HL-60 (cell line): ENCODE measurements at regions not wholly inside any gene's neighbourhood (a gene's known extent, or its start where the extent isn't known, plus 50 kb on each side); places are given as distances from the start of the nearest gene placed in this dataset.
"Not testable (repeated sequence)": the region's sequence is repeated elsewhere in the genome, so short reads cannot be mapped to it uniquely, and the experiment has no call there.

ENCODE experiments used
- DNase-seq, 2 experiments: peaks; one replicate each; pipeline ENCODE4 v3.0.0-alpha.2; 2010 to 2020; ENCODE audit warnings: low read depth in 1 of 2, low spot score in 1 of 2
- H3K27ac ChIP-seq: fragments of 250-450 bp; sonication (Bioruptor Pico); replicated peaks from 2 replicates; pipeline ENCODE4 v1.5.1; 2020; ENCODE audit warnings: mild to moderate bottlenecking, moderate library complexity
- H3K27me3 ChIP-seq: fragments of 250-450 bp; sonication (Bioruptor Pico); 2 replicates; pipeline ENCODE4 v1.5.1; 2021; ENCODE audit warnings: mild to moderate bottlenecking, moderate library complexity; ENCODE audit not compliant: insufficient read depth, poor library complexity, severe bottlenecking
- H3K4me3 ChIP-seq: replicated peaks from 2 replicates; pipeline ENCODE4 v1.5.1; 2011; ENCODE audit warnings: mild to moderate bottlenecking, control low read depth, low read length; ENCODE audit not compliant: insufficient read depth
- CTCF ChIP-seq: IDR thresholded peaks from one replicate; pipeline ENCODE4 v1.5.1; 2011; ENCODE audit warnings: low read length, control low read depth, inconsistent platforms; ENCODE audit not compliant: insufficient read depth
- GABPA ChIP-seq: IDR thresholded peaks from 2 replicates; pipeline ENCODE4 v1.6.1; 2012; ENCODE audit warnings: low read depth
- POLR2AphosphoS5 ChIP-seq: IDR thresholded peaks from 2 replicates; pipeline ENCODE4 v1.6.1; 2012; ENCODE audit warnings: low read depth
- SPI1 ChIP-seq: IDR thresholded peaks from 2 replicates; pipeline ENCODE4 v1.6.1; 2012; ENCODE audit warnings: low read depth, mild to moderate bottlenecking, borderline replicate concordance
- TF ChIP-seq, protein P1 (sequence below): IDR thresholded peaks from 2 replicates; pipeline ENCODE4 v1.6.1; 2012; ENCODE audit warnings: low read depth; ENCODE audit not compliant: insufficient replicate concordance

- Histone ChIP-seq H3K4me3 (no peak overlapping the region), H3K27ac (no peak overlapping the region), H3K27me3 (no peaks in the 10 kb centered on the region)
- no peak for DNase-seq
- TF ChIP-seq, protein P1, sequence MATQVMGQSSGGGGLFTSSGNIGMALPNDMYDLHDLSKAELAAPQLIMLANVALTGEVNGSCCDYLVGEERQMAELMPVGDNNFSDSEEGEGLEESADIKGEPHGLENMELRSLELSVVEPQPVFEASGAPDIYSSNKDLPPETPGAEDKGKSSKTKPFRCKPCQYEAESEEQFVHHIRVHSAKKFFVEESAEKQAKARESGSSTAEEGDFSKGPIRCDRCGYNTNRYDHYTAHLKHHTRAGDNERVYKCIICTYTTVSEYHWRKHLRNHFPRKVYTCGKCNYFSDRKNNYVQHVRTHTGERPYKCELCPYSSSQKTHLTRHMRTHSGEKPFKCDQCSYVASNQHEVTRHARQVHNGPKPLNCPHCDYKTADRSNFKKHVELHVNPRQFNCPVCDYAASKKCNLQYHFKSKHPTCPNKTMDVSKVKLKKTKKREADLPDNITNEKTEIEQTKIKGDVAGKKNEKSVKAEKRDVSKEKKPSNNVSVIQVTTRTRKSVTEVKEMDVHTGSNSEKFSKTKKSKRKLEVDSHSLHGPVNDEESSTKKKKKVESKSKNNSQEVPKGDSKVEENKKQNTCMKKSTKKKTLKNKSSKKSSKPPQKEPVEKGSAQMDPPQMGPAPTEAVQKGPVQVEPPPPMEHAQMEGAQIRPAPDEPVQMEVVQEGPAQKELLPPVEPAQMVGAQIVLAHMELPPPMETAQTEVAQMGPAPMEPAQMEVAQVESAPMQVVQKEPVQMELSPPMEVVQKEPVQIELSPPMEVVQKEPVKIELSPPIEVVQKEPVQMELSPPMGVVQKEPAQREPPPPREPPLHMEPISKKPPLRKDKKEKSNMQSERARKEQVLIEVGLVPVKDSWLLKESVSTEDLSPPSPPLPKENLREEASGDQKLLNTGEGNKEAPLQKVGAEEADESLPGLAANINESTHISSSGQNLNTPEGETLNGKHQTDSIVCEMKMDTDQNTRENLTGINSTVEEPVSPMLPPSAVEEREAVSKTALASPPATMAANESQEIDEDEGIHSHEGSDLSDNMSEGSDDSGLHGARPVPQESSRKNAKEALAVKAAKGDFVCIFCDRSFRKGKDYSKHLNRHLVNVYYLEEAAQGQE, result no peak
- no peak for TF ChIP-seq CTCF
- TF ChIP-seq POLR2AphosphoS5, result no peak
- TF ChIP-seq SPI1, result no peak
- no peak for TF ChIP-seq GABPA
Observed at GRCh38 chr20:4434681-4435080, 185.6 kb upstream of the ADRA1D start.

- DNase-seq, result no peak
- H3K4me3 ChIP-seq, result no peak overlapping the region
- H3K27ac ChIP-seq, result no peak overlapping the region
- no peaks in the 10 kb centered on the region for H3K27me3 ChIP-seq
- no peak for TF ChIP-seq SPI1
- TF ChIP-seq CTCF, result no peak
- TF ChIP-seq, protein P1, result no peak
- TF ChIP-seq POLR2AphosphoS5, result no peak
- TF ChIP-seq GABPA, result no peak
Observed at GRCh38 chr20:4431446-4431845, 182.4 kb upstream of the ADRA1D start.

DNA sequence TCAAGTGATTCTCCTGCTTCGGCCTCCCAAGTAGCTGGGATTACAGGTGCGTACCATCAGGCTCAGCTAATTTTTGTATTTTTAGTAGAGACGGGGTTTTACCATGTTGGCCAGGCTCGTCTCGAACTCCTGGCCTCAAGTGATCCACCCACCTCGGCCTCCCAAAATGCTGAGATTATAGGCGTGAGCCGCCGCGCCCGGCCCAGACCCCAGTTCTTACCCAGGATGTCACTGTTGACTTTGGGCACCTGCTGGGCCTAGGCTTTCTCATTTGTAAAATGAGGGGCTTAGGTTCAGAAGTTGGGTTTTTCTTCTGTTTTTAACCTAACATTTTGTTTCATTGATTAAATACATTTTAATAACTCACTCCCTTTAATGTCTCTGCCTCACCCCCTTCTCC lies 181.7 kb upstream of the ADRA1D start:
- DNase-seq, H3K4me3 ChIP-seq, H3K27me3 ChIP-seq, H3K27ac ChIP-seq: not testable (repeated sequence)

DNA sequence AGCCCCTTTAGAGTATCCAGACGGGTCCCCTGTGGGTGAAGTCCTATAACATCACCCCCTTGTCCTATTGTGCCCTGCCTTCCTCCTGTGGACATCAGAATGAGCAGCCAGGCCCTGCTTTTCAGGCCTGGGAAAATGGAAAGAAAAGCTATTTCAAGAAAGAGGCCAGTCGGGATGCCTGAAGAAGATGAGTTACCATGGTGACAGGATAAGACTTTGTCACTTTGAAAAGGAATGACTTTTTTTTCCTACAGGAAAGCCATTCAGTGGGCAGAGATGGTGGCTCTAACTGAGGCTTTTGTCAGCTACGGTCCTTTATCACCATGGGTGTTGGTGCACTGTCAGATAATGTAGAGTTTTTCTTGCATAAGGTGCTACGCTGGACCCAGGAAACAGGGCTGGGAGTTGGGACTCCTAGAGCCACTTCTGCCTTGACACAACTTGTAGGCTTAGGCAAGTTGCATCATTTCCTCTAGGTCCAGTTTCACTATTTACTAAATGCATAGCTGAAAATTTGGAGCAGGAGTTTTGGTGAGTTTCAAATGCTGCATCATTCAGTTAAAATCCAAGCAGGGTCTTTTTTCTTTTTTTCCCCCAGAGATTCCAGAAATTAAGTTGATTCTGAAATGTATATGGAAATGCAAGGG lies 179.0 kb upstream of the ADRA1D start:
- H3K27ac ChIP-seq, result no peak overlapping the region
- peak in 1 of 2 experiments; percentile 39 for DNase-seq
- TF ChIP-seq GABPA (no peak), CTCF (no peak), POLR2AphosphoS5 (no peak), SPI1 (no peak)
- TF ChIP-seq, protein P1, result no peak
- H3K4me3 ChIP-seq, result no peak overlapping the region
- no peaks in the 10 kb centered on the region for H3K27me3 ChIP-seq
